ENCODE measurements at regions not wholly inside any gene's neighbourhood (a gene's known extent, or its start where the extent isn't known, plus 50 kb on each side); places are given as distances from the start of the nearest gene placed in this dataset.

GRCh38 chr9:99606957-99607356 lies 214.7 kb upstream of the NR4A3 start (continued):
- TF ChIP-seq CBX5 (IDR thresholded peaks at IDR 0.05; ENCODE audit: low read depth, low read length) = no peak
- no peak for TF ChIP-seq TCF12 (IDR thresholded peaks at IDR 0.05; ENCODE audit: low read depth, low read length)
- no peak for TF ChIP-seq KDM1A (IDR thresholded peaks at IDR 0.05; ENCODE audit: borderline replicate concordance, low read length)
- no peak for TF ChIP-seq EP300 (IDR thresholded peaks at IDR 0.05; ENCODE audit: borderline replicate concordance in 1 of 2, low read depth in 2 of 2, low read length in 2 of 2)
- TF ChIP-seq HDAC6 (IDR thresholded peaks at IDR 0.05; ENCODE audit: low read depth, low read length) = no peak
